HCT116 (cell line): ENCODE measurements at regions not wholly inside any gene's neighbourhood (a gene's known extent, or its start where the extent isn't known, plus 50 kb on each side); places are given as distances from the start of the nearest gene placed in this dataset.
"Not testable (repeated sequence)": the region's sequence is repeated elsewhere in the genome, so short reads cannot be mapped to it uniquely, and the experiment has no call there.

Experiments used
- ATAC-seq: fragments of 200-7000 bp; cut with Tn5 transposase; 2 replicates; pipeline ENCODE4 v1.9.1; 2020; ENCODE audit warnings: mild to moderate bottlenecking, moderate library complexity
- BruUV-seq: library from RNA; stranded (reverse); fragments of 400-500 nt; replicated peaks from 2 replicates; lab custom pipeline; 2021; lab: Mats Ljungman, UMichigan
- CTCF ChIA-PET: fragments of 300-600 bp; sonication (Branson Sonifier 250); formaldehyde crosslinking; loops from one replicate; lab custom pipeline; 2021; ENCODE audit warnings: antibody characterized with exemption; lab: Charles Lee
- POLR2A ChIA-PET: fragments of 300-600, 350-600 bp; sonication (Branson Sonifier 250); formaldehyde crosslinking; loops from one replicate; lab custom pipeline; 2021; ENCODE audit warnings: antibody characterized with exemption; lab: Charles Lee
- RAD21 ChIA-PET, 2 experiments: fragments of 300-600 bp; sonication (Branson Sonifier 250); formaldehyde crosslinking; loops; one replicate each; lab custom pipeline; 2023; ENCODE audit warnings: low total read pairs in 2 of 2; ENCODE audit not compliant: uncharacterized antibody in 2 of 2, unreplicated experiment in 2 of 2, low non-redundant PET in 1 of 2; lab: Charles Lee
- DNase-seq: peaks from one replicate; pipeline ENCODE4 v3.0.0-alpha.2; 2010; ENCODE audit warnings: low read depth, low spot score
- H2AFZ ChIP-seq: fragments of 200-600 bp; shearing (Covaris generic), sonication (generic); 2 replicates; pipeline ENCODE4 v1.6.1; 2017; ENCODE audit warnings: low read depth, mixed run types, mixed read lengths, antibody characterized with exemption, low read length; ENCODE audit not compliant: poor library complexity, severe bottlenecking
- H3K27ac ChIP-seq: 2 replicates; pipeline ENCODE4 v1.5.1; 2012; ENCODE audit warnings: low read depth, low read length
- H3K27me3 ChIP-seq: fragments of 200-600 bp; sonication (generic); 2 replicates; pipeline ENCODE4 v1.6.1; 2016; ENCODE audit warnings: mixed run types, low read length, mixed read lengths; ENCODE audit not compliant: insufficient read depth
- H3K36me3 ChIP-seq, 2 experiments: fragments of 200-500 bp in 1 of 2; fragments of 200-600 bp in 1 of 2; sonication (Bioruptor generic) in 1 of 2; sonication (generic) in 1 of 2; 2 replicates each; pipeline versions ENCODE4 v1.5.1 to v1.6.1; 2014 to 2016; ENCODE audit warnings: low read length in 2 of 2, inconsistent platforms in 1 of 2, mixed read lengths in 1 of 2, mixed run types in 1 of 2; ENCODE audit not compliant: insufficient read depth in 2 of 2, control insufficient read depth in 1 of 2
- H3K4me1 ChIP-seq, 2 experiments: fragments of 200-600 bp in 1 of 2; sonication (generic) in 1 of 2; 2 replicates each; pipeline versions ENCODE4 v1.5.1 to v1.6.1; 2012 to 2017; ENCODE audit warnings: low read length in 2 of 2, inconsistent platforms in 1 of 2, mild to moderate bottlenecking in 1 of 2, mixed read lengths in 1 of 2, mixed run types in 1 of 2, moderate library complexity in 1 of 2; ENCODE audit not compliant: insufficient read depth in 2 of 2, control insufficient read depth in 1 of 2
- H3K4me2 ChIP-seq: fragments of 200-600 bp; sonication (generic); 2 replicates; pipeline ENCODE4 v1.6.1; 2017; ENCODE audit warnings: mixed run types, low read length, mixed read lengths
- H3K4me3 ChIP-seq, 2 experiments: fragments of 200-600 bp in 1 of 2; sonication (generic) in 1 of 2; replicated peaks in 1 of 2; 2 replicates each; pipeline ENCODE4 v1.5.1; 2011 to 2016; ENCODE audit warnings: low read length in 2 of 2, control low read depth in 1 of 2, low read depth in 1 of 2, mild to moderate bottlenecking in 1 of 2, mixed read lengths in 1 of 2, mixed run types in 1 of 2
- H3K79me2 ChIP-seq: fragments of 200-600 bp; sonication (generic); 2 replicates; pipeline ENCODE4 v1.6.1; 2017; ENCODE audit warnings: mild to moderate bottlenecking, mixed run types, low read length, moderate library complexity, mixed read lengths; ENCODE audit not compliant: insufficient read depth
- H3K9ac ChIP-seq: fragments of 200-600 bp; sonication (generic); 2 replicates; pipeline ENCODE4 v1.6.1; 2016; ENCODE audit warnings: low read length, mixed read lengths
- H3K9me2 ChIP-seq: fragments of 200-600 bp; sonication (generic), shearing (Covaris generic); 2 replicates; pipeline ENCODE4 v1.6.1; 2017; ENCODE audit warnings: mixed run types, mild to moderate bottlenecking, moderate library complexity; ENCODE audit not compliant: insufficient read depth
- H3K9me3 ChIP-seq, 2 experiments: fragments of 200-500 bp in 1 of 2; fragments of 200-600 bp in 1 of 2; sonication (Bioruptor generic) in 1 of 2; sonication (generic) in 1 of 2; 2 replicates each; pipeline ENCODE4 v1.6.1; 2014 to 2017; ENCODE audit warnings: low read length in 2 of 2, mixed read lengths in 2 of 2, inconsistent platforms in 1 of 2, low read depth in 1 of 2, mild to moderate bottlenecking in 1 of 2, mixed run types in 1 of 2, moderate library complexity in 1 of 2; ENCODE audit not compliant: control insufficient read depth in 1 of 2, insufficient read depth in 1 of 2
- H4K20me1 ChIP-seq: fragments of 200-600 bp; sonication (generic), shearing (Covaris generic); 2 replicates; pipeline ENCODE4 v1.6.1; 2017; ENCODE audit warnings: mixed run types, mild to moderate bottlenecking, moderate library complexity; ENCODE audit not compliant: insufficient read depth
- ATF3 ChIP-seq: IDR thresholded peaks from 2 replicates; pipeline ENCODE4 v1.6.1; 2012
- CBX3 ChIP-seq: IDR thresholded peaks from 2 replicates; pipeline ENCODE4 v1.6.1; 2012; ENCODE audit warnings: low read depth
- CEBPB ChIP-seq: IDR thresholded peaks from 2 replicates; pipeline ENCODE4 v1.6.1; 2012; ENCODE audit warnings: low read depth
- CTCF ChIP-seq, 3 experiments: fragments of 200-600 bp in 1 of 3; sonication (generic) in 1 of 3; IDR thresholded peaks in 2 of 3; conservative IDR thresholded peaks in 1 of 3; 2 replicates each; pipeline ENCODE4 v1.5.1; 2012 to 2017; ENCODE audit warnings: low read depth in 2 of 3, low read length in 2 of 3, antibody characterized with exemption in 1 of 3, borderline replicate concordance in 1 of 3, control low read depth in 1 of 3, mild to moderate bottlenecking in 1 of 3, mixed read lengths in 1 of 3, mixed run types in 1 of 3, moderate library complexity in 1 of 3; ENCODE audit not compliant: insufficient read depth in 1 of 3
- ELF1 ChIP-seq: IDR thresholded peaks from 2 replicates; pipeline ENCODE4 v1.6.1; 2012; ENCODE audit warnings: low read depth, borderline replicate concordance
- EZH2phosphoT487 ChIP-seq: fragments of 200-600 bp; IDR thresholded peaks from 2 replicates; pipeline ENCODE4 v1.6.1; 2018; ENCODE audit warnings: antibody characterized with exemption, borderline replicate concordance
- FOSL1 ChIP-seq: IDR thresholded peaks from 2 replicates; pipeline ENCODE4 v1.6.1; 2012; ENCODE audit warnings: low read depth
- JUND ChIP-seq: IDR thresholded peaks from 2 replicates; pipeline ENCODE4 v1.6.1; 2012
- POLR2A ChIP-seq: IDR thresholded peaks from 2 replicates; pipeline ENCODE4 v1.7.0; 2011; ENCODE audit warnings: borderline replicate concordance; ENCODE audit not compliant: insufficient read depth, insufficient read length; ENCODE audit errors: extremely low read depth
- POLR2AphosphoS5 ChIP-seq: IDR thresholded peaks from 2 replicates; pipeline ENCODE4 v1.6.1; 2011; ENCODE audit warnings: mild to moderate bottlenecking, low read depth, low read length, moderate library complexity
- RAD21 ChIP-seq: IDR thresholded peaks from 2 replicates; pipeline ENCODE4 v1.6.1; 2012; ENCODE audit warnings: low read depth, mild to moderate bottlenecking
- REST ChIP-seq: IDR thresholded peaks from 2 replicates; pipeline ENCODE4 v1.6.1; 2012; ENCODE audit warnings: low read depth
- SIN3A ChIP-seq: IDR thresholded peaks from 2 replicates; pipeline ENCODE4 v1.6.1; 2012; ENCODE audit warnings: low read depth
- SP1 ChIP-seq: IDR thresholded peaks from 2 replicates; pipeline ENCODE4 v1.6.1; 2012; ENCODE audit warnings: low read depth
- SRF ChIP-seq: IDR thresholded peaks from 2 replicates; pipeline ENCODE4 v1.6.1; 2012; ENCODE audit warnings: low read depth
- TCF7L2 ChIP-seq: IDR thresholded peaks from 2 replicates; pipeline ENCODE4 v1.7.0; 2011; ENCODE audit warnings: borderline replicate concordance, inconsistent platforms; ENCODE audit not compliant: insufficient read depth, insufficient read length; ENCODE audit errors: extremely low read depth
- YY1 ChIP-seq: IDR thresholded peaks from 2 replicates; pipeline ENCODE4 v1.6.1; 2011; ENCODE audit warnings: low read length, low read depth, moderate library complexity, mild to moderate bottlenecking; ENCODE audit not compliant: insufficient replicate concordance; ENCODE audit errors: extremely low read depth
- ZFX ChIP-seq: fragments of 450-650 bp; IDR thresholded peaks from 2 replicates; pipeline ENCODE4 v1.6.1; 2017
- intact Hi-C: fragments of 100-400 bp; cut with micrococcal nuclease; formaldehyde crosslinking; loops from 2 replicates; pipeline ENCODE4 v1.10.0; 2022
- TF ChIP-seq, protein P1 (sequence below): IDR thresholded peaks from 2 replicates; pipeline ENCODE4 v1.6.1; 2012

DNA sequence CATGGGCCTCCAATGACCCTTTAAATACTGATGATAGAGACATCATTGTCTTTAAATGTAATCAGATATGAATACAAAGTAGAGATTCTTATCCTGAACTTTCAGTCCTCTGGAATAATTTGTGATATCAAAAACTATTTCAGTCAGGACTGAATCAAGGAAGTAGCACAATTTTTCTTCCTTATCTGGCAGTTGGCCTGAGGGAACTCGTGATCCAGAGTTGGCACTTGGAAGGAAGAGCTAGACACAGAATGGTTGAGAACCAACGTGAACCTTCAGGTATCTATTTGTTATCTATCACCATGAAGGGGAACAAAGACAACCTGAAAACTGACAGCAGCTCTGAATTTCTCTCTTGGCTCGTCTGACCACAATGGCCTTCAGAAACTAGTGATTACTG lies 269.3 kb downstream of the PRDM9 start:
- Histone ChIP-seq H3K27ac (no peak overlapping the region), H3K36me3 (no peaks in the 10 kb centered on the region; a peak in 1 of 4 replicates), H3K9ac (no peak overlapping the region), H3K9me3 (peaks cover 5 to 13% of the 10 kb centered on the region in 2 experiments; a peak in 3 of 4 replicates), H2AFZ (no peak overlapping the region), H3K4me1 (no peaks in the 10 kb centered on the region), H4K20me1 (no peaks in the 10 kb centered on the region), H3K9me2 (no peaks in the 10 kb centered on the region), H3K4me3 (no peak overlapping the region), H3K4me2 (no peak overlapping the region), H3K27me3 (no peaks in the 10 kb centered on the region), H3K79me2 (no peaks in the 10 kb centered on the region)
- no TSS peak for BruUV-seq
- no peak for ATAC-seq
- RAD21 ChIA-PET: no interaction called here
- CTCF ChIA-PET: no interaction called here
- TF ChIP-seq, protein P1, sequence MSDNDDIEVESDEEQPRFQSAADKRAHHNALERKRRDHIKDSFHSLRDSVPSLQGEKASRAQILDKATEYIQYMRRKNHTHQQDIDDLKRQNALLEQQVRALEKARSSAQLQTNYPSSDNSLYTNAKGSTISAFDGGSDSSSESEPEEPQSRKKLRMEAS: no peak
- TF ChIP-seq ATF3: no peak
- TF ChIP-seq SP1: no peak
- TF ChIP-seq POLR2A: no peak
- no peak for TF ChIP-seq SIN3A
- TF ChIP-seq FOSL1: no peak
- TF ChIP-seq POLR2AphosphoS5: no peak
- no peak for TF ChIP-seq CEBPB
- TF ChIP-seq REST: no peak
- no peak for TF ChIP-seq YY1
- TF ChIP-seq RAD21: no peak
- TF ChIP-seq CBX3: no peak
- TF ChIP-seq ZFX: no peak
- no peak for TF ChIP-seq JUND
- TF ChIP-seq CTCF (IDR thresholded peaks at IDR 0.05 in 2 of 3, conservative IDR thresholded peaks at IDR 0.05 in 1 of 3; ENCODE audit: borderline replicate concordance in 1 of 3, insufficient read depth in 1 of 3, low read depth in 2 of 3, low read length in 2 of 3): no peak
- no peak for TF ChIP-seq ELF1
- no peak for TF ChIP-seq EZH2phosphoT487
- no peak for TF ChIP-seq TCF7L2
- no peak for TF ChIP-seq SRF
- DNase-seq: no peak
- POLR2A ChIA-PET: no interaction called here
- intact Hi-C loops: no loop called here

- DNase-seq, POLR2A ChIA-PET, H2AFZ ChIP-seq, H3K4me3 ChIP-seq, H3K79me2 ChIP-seq, H3K27me3 ChIP-seq, H3K4me2 ChIP-seq, intact Hi-C loops, H4K20me1 ChIP-seq, H3K9me2 ChIP-seq, RAD21 ChIA-PET, CTCF ChIA-PET, ATAC-seq, BruUV-seq, H3K36me3 ChIP-seq, H3K9me3 ChIP-seq, H3K27ac ChIP-seq, H3K9ac ChIP-seq, H3K4me1 ChIP-seq: not testable (repeated sequence)
Measured at GRCh38 chr5:23800307-23800706, 292.9 kb downstream of the PRDM9 start.
